ENCODE measurements at regions not wholly inside any gene's neighbourhood (a gene's known extent, or its start where the extent isn't known, plus 50 kb on each side); places are given as distances from the start of the nearest gene placed in this dataset.
"Not testable (repeated sequence)": the region's sequence is repeated elsewhere in the genome, so short reads cannot be mapped to it uniquely, and the experiment has no call there.

- H3K4me3 Mint-ChIP-seq; H3K9me3 Mint-ChIP-seq; CTCF ChIA-PET; H3K27ac Mint-ChIP-seq; intact Hi-C loops (cut with micrococcal nuclease); H3K27me3 Mint-ChIP-seq (ENCODE audit: low read depth); H3K4me1 Mint-ChIP-seq (ENCODE audit: low read depth); H3K36me3 Mint-ChIP-seq (ENCODE audit: low read depth); DNase-seq: not testable (repeated sequence)
Observed at GRCh38 chr7:56828078-56828860, 304.0 kb downstream of the ZNF479 start.

- H3K27ac Mint-ChIP-seq; H3K27me3 Mint-ChIP-seq (ENCODE audit: low read depth); H3K9me3 Mint-ChIP-seq; intact Hi-C loops (cut with micrococcal nuclease); H3K4me3 Mint-ChIP-seq; H3K4me1 Mint-ChIP-seq (ENCODE audit: low read depth); H3K36me3 Mint-ChIP-seq (ENCODE audit: low read depth); CTCF ChIA-PET; DNase-seq: not testable (repeated sequence)
Observed at GRCh38 chr7:56827539-56827938, 304.7 kb downstream of the ZNF479 start.

DNA sequence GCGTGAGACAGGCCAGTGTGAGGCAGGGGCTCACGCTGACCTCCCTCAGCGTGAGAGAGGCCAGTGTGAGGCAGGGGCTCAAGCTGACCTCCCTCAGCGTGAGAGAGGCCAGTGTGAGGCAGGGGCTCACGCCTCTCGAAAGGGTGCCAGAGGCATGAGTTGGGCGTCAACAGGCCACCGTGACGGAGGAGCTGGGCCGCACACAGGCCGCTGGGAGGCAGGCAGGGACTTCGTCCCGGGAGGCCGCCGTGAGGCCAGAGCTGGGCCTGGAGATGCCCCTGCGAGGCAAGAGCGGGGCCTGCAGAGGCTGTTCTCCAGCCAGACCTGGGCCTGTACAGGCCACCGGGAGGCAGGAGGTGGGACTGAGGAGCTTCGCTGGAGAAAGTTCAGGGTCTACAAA lies 305.7 kb downstream of the ZNF479 start:
- H3K36me3 Mint-ChIP-seq (ENCODE audit: low read depth); H3K27ac Mint-ChIP-seq; H3K4me1 Mint-ChIP-seq (ENCODE audit: low read depth); H3K4me3 Mint-ChIP-seq; intact Hi-C loops (cut with micrococcal nuclease); H3K27me3 Mint-ChIP-seq (ENCODE audit: low read depth); DNase-seq; H3K9me3 Mint-ChIP-seq: not testable (repeated sequence)
- CTCF ChIA-PET: interaction anchor here (0.6 kb wide), 1 partner anchor 185 kb away, joined by 3 read pairs; no protein-coding TSS in a partner anchor

- H3K4me3 Mint-ChIP-seq; H3K9me3 Mint-ChIP-seq; intact Hi-C loops (cut with micrococcal nuclease); H3K36me3 Mint-ChIP-seq (ENCODE audit: low read depth); H3K4me1 Mint-ChIP-seq (ENCODE audit: low read depth); H3K27ac Mint-ChIP-seq; DNase-seq; H3K27me3 Mint-ChIP-seq (ENCODE audit: low read depth): not testable (repeated sequence)
- CTCF ChIA-PET: interaction anchor here (0.6 kb wide), 1 partner anchor 185 kb away, joined by 3 read pairs; no protein-coding TSS in a partner anchor
Observed at GRCh38 chr7:56825756-56826540, 306.3 kb downstream of the ZNF479 start.

GRCh38 chr7:56825121-56825520 lies 307.1 kb downstream of the ZNF479 start:
- H3K4me3 Mint-ChIP-seq; H3K27ac Mint-ChIP-seq; H3K36me3 Mint-ChIP-seq (ENCODE audit: low read depth); DNase-seq; H3K9me3 Mint-ChIP-seq; intact Hi-C loops (cut with micrococcal nuclease); H3K4me1 Mint-ChIP-seq (ENCODE audit: low read depth); H3K27me3 Mint-ChIP-seq (ENCODE audit: low read depth): not testable (repeated sequence)
- CTCF ChIA-PET: interaction anchor here (0.7 kb wide), 1 partner anchor 751 kb away, joined by 3 read pairs; no protein-coding TSS in a partner anchor

- DNase-seq; H3K27ac Mint-ChIP-seq; CTCF ChIA-PET; intact Hi-C loops (cut with micrococcal nuclease); H3K36me3 Mint-ChIP-seq (ENCODE audit: low read depth); H3K27me3 Mint-ChIP-seq (ENCODE audit: low read depth); H3K9me3 Mint-ChIP-seq; H3K4me1 Mint-ChIP-seq (ENCODE audit: low read depth); H3K4me3 Mint-ChIP-seq: not testable (repeated sequence)
Observed at GRCh38 chr7:56823872-56824635, 308.2 kb downstream of the ZNF479 start.

GRCh38 chr7:56823231-56823630 lies 309.0 kb downstream of the ZNF479 start:
- intact Hi-C loops (cut with micrococcal nuclease); H3K36me3 Mint-ChIP-seq (ENCODE audit: low read depth); H3K27ac Mint-ChIP-seq; H3K4me1 Mint-ChIP-seq (ENCODE audit: low read depth); H3K9me3 Mint-ChIP-seq; H3K4me3 Mint-ChIP-seq; DNase-seq; H3K27me3 Mint-ChIP-seq (ENCODE audit: low read depth); CTCF ChIA-PET: not testable (repeated sequence)

- H3K27me3 Mint-ChIP-seq (ENCODE audit: low read depth); H3K36me3 Mint-ChIP-seq (ENCODE audit: low read depth); CTCF ChIA-PET; H3K27ac Mint-ChIP-seq; H3K4me1 Mint-ChIP-seq (ENCODE audit: low read depth); H3K9me3 Mint-ChIP-seq; DNase-seq; intact Hi-C loops (cut with micrococcal nuclease); H3K4me3 Mint-ChIP-seq: not testable (repeated sequence)
Observed at GRCh38 chr7:56822153-56822552, 310.1 kb downstream of the ZNF479 start.

DNA sequence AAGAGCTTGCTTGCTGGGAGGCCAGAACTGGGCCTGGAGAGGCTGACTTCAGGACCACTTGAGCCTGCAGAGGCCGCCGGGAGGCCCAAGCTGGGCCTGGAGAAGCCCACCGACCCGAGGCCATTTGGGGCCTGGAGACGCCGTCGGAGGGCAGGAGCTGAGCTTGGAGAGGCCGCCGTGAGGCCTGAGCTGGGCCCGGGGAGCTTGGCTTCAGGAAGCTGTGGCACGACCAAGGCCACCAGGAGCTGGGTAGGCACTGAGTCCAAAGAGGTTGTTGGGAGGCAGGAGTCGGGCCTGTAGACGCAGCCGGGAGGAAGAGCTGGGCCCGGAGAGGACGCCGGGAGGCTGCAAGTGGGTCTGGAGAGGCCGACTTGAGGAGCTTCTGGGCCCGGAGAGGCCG lies 310.7 kb downstream of the ZNF479 start:
- H3K27ac Mint-ChIP-seq; H3K9me3 Mint-ChIP-seq; H3K36me3 Mint-ChIP-seq (ENCODE audit: low read depth); H3K27me3 Mint-ChIP-seq (ENCODE audit: low read depth); CTCF ChIA-PET; H3K4me1 Mint-ChIP-seq (ENCODE audit: low read depth); DNase-seq; H3K4me3 Mint-ChIP-seq; intact Hi-C loops (cut with micrococcal nuclease): not testable (repeated sequence)

DNA sequence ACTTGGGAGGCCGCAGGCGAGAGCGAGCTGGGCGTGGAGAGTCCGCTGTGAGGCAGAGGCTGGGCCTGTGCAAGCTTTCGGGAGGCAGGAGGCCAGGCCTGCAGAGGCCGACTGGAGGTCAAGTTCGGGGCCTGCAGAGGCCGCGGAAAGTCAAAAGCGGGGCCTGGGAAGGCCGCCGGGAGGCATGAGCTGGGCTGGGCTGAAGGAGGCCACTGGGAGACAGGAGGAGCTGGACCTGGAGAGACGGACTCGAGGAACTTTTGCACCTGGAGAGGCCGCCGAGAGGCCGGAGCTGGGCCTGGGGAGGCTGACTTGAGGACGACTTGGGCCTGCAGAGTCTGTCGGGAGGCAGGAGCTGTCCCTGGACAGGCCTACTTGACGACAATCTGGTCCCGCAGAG lies 314.0 kb downstream of the ZNF479 start:
- H3K4me3 Mint-ChIP-seq; intact Hi-C loops (cut with micrococcal nuclease); CTCF ChIA-PET; H3K27me3 Mint-ChIP-seq (ENCODE audit: low read depth); H3K4me1 Mint-ChIP-seq (ENCODE audit: low read depth); DNase-seq; H3K27ac Mint-ChIP-seq; H3K36me3 Mint-ChIP-seq (ENCODE audit: low read depth); H3K9me3 Mint-ChIP-seq: not testable (repeated sequence)

- H3K36me3 Mint-ChIP-seq (ENCODE audit: low read depth); DNase-seq; H3K9me3 Mint-ChIP-seq; H3K4me3 Mint-ChIP-seq; H3K27ac Mint-ChIP-seq; intact Hi-C loops (cut with micrococcal nuclease); H3K27me3 Mint-ChIP-seq (ENCODE audit: low read depth); H3K4me1 Mint-ChIP-seq (ENCODE audit: low read depth); CTCF ChIA-PET: not testable (repeated sequence)
Observed at GRCh38 chr7:56814911-56815310, 317.3 kb downstream of the ZNF479 start.

DNA sequence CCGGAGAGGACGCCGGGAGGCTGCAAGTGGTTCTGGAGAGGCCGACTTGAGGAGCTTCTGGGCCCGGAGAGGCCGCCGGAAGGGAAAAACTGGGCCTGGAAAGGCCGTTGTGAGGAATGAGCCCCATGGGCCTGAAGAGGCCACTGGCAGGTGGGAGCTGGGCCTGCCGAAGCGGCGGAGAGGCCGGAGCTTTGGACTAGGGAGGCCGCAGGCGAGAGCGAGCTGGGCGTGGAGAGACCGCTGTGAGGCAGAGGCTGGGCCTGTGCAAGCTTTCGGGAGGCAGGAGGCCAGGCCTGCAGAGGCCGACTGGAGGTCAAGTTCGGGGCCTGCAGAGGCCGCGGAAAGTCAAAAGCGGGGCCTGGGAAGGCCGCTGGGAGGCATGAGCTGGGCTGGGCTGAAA lies 317.8 kb downstream of the ZNF479 start:
- H3K27ac Mint-ChIP-seq; intact Hi-C loops (cut with micrococcal nuclease); H3K4me3 Mint-ChIP-seq: not testable (repeated sequence)

More for the DNA sequence above, 317.8 kb downstream of the ZNF479 start:
- H3K36me3 Mint-ChIP-seq (ENCODE audit: low read depth); H3K9me3 Mint-ChIP-seq; CTCF ChIA-PET; H3K27me3 Mint-ChIP-seq (ENCODE audit: low read depth); H3K4me1 Mint-ChIP-seq (ENCODE audit: low read depth); DNase-seq: not testable (repeated sequence)

Measured in activated naive CD4-positive, alpha-beta T cell treated with anti-CD3 and anti-CD28 coated beads for 36 hours (primary cell).